ENCODE measurements at regions not wholly inside any gene's neighbourhood (a gene's known extent, or its start where the extent isn't known, plus 50 kb on each side); places are given as distances from the start of the nearest gene placed in this dataset.

DNA sequence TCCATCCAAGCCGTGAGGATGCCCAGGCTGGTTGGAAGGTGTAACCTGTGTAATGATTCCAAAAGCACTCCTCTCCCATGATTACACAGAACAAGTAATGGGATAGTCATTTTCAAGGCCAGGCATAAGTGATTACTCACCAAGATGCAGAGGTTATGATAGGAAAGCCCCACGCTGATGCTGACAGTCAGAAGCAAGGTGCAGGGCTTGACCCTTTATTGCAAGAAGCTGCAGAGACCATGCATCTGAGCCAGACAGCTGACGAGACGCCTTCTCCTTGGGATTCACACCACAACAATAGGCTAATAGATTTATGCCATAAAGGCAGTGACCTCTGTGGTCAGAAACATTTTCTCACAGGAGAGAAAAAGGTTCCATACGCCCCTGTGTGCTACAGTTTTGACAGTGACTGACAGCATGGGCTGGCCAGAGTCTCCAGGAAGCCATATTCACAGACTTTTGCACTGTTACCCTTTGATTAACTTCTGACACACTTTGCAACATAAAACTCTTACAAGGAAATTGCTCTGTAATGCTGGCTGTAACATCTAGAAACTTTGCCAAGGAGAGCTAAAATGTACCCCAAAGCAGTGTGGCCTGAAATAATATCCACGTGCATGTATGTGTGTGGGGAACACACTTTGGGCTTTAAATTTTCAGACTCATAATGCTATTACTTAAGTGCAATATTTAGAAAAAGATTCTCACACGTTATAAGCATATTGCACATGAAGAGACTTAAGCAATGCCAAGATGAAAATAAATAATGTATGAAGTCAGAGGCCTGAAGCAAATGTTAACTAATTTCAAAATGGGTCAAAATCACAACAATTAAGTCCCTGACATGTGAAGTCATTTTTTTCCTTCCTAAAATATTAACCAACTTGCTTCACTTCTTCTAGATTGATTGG is 1079.0 kb upstream of the TENM4 start:
- DNase-seq (ENCODE audit: low read depth in 1 of 2, low spot score in 1 of 2) (no peak), FAIRE-seq (no peak), ATAC-seq (no peak)
- H3K27ac ChIP-seq, result no peak overlapping the region
- no peak for TF ChIP-seq HEYL (CRISPR knock-in tag; IDR thresholded peaks at IDR 0.05)
- no peak for TF ChIP-seq RNF2 (IDR thresholded peaks at IDR 0.05; ENCODE audit: borderline replicate concordance, low read depth)
- no peak for TF ChIP-seq ZC3H11A (IDR thresholded peaks at IDR 0.05)
- no peak for TF ChIP-seq ESRRA (IDR thresholded peaks at IDR 0.05; ENCODE audit: borderline replicate concordance, low read length)
- WGBS (ENCODE audit: missing lambda C conversion rate), result 8% methylated on average over 7 of the region's 7 CpGs
- ChIA-PET CTCF (no interaction called here), POLR2A (no interaction called here)
- no peak overlapping the region for H3K4me2 ChIP-seq
- H3K4me1 ChIP-seq, result no peaks in the 10 kb centered on the region
- H3K9me3 ChIP-seq, result no peaks in the 10 kb centered on the region
- no peak overlapping the region for H3K4me3 ChIP-seq

DNA sequence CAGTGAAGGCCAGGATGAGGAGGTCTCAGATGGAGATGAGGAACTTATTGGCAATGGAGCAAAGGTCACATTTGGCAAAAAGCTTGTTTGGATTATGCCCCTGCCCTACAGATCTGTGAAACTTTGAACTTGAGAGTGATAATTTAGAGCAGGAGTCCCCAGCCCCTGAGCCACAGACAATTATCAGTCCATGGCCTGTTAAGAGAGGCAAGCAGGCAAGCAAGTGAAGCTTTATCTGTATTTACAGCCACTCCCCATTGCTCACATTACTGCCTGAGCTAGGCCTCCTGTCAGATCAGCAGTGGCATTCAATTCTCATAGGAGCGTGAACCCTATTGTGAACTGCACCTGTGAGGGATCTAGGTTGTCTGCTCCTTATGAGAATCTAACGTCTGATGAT is 1076.9 kb upstream of the TENM4 start:
- no peak overlapping the region for H3K4me2 ChIP-seq

DNA sequence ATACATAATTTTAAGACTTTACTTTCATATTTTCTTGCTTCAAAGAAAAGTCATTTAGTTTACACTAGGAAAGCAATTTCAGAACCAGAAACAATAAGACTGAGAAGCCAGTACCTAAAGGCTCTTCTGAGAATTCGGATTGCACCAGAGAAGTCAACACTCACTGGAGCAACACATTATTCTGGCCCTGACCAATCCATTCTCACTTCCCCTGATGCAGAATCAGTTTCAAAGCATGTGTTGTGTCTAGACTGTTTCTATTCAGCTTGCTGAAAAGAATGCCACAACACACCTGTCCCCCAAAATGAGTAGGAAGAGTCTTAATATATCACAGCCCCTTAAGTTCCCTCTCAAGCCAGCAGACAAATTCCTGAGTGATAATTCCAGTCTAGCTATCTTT is 1074.3 kb upstream of the TENM4 start:
- FAIRE-seq (no peak), ATAC-seq (no peak), DNase-seq (ENCODE audit: low read depth in 1 of 2, low spot score in 1 of 2) (no peak)
- no peaks in the 10 kb centered on the region for H3K9me3 ChIP-seq
- ChIA-PET CTCF (no interaction called here), POLR2A (no interaction called here)
- 0% methylated on average over 1 of the region's 1 CpG for WGBS (ENCODE audit: missing lambda C conversion rate)
- no peak overlapping the region for H3K4me2 ChIP-seq
- no peaks in the 10 kb centered on the region for H3K4me1 ChIP-seq
- no peak overlapping the region for H3K4me3 ChIP-seq
- no peak for TF ChIP-seq TFCP2L1 (CRISPR knock-in tag; IDR thresholded peaks at IDR 0.05)
- no peak for TF ChIP-seq ZNF302 (CRISPR knock-in tag; IDR thresholded peaks at IDR 0.05)
- no peak for TF ChIP-seq RARB (CRISPR knock-in tag; IDR thresholded peaks at IDR 0.05)
- TF ChIP-seq EP300 (IDR thresholded peaks at IDR 0.05), result no peak
- TF ChIP-seq SREBF2 (IDR thresholded peaks at IDR 0.05), result no peak
- TF ChIP-seq, protein P1, sequence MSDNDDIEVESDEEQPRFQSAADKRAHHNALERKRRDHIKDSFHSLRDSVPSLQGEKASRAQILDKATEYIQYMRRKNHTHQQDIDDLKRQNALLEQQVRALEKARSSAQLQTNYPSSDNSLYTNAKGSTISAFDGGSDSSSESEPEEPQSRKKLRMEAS (IDR thresholded peaks at IDR 0.05), result no peak
- no peak for TF ChIP-seq JUN (IDR thresholded peaks at IDR 0.05)
- TF ChIP-seq JUNB (IDR thresholded peaks at IDR 0.05), result no peak
- no peak overlapping the region for H3K27ac ChIP-seq

More for the DNA sequence above, 1076.9 kb upstream of the TENM4 start:
- no peak overlapping the region for H3K27ac ChIP-seq
- TF ChIP-seq TP53 (CRISPR knock-in tag; IDR thresholded peaks at IDR 0.05), result no peak
- TF ChIP-seq ZSCAN20 (CRISPR knock-in tag; IDR thresholded peaks at IDR 0.05), result no peak
- TF ChIP-seq EHF (CRISPR knock-in tag; IDR thresholded peaks at IDR 0.05), result no peak
- TF ChIP-seq ESRRA (IDR thresholded peaks at IDR 0.05; ENCODE audit: borderline replicate concordance, low read length), result no peak
- TF ChIP-seq, protein P1 (IDR thresholded peaks at IDR 0.05), result no peak
- TF ChIP-seq HEYL (CRISPR knock-in tag; IDR thresholded peaks at IDR 0.05), result no peak
- no peak for TF ChIP-seq TFCP2L1 (CRISPR knock-in tag; IDR thresholded peaks at IDR 0.05)
- H3K9me3 ChIP-seq, result no peaks in the 10 kb centered on the region
- H3K4me1 ChIP-seq, result no peaks in the 10 kb centered on the region
- CTCF ChIA-PET, result no interaction called here
- 24% methylated on average over 2 of the region's 2 CpGs for WGBS (ENCODE audit: missing lambda C conversion rate)
- DNase-seq (ENCODE audit: low read depth in 1 of 2, low spot score in 1 of 2) (no peak), FAIRE-seq (no peak), ATAC-seq (no peak)
- H3K4me3 ChIP-seq, result no peak overlapping the region
- POLR2A ChIA-PET, result no interaction called here

DNA sequence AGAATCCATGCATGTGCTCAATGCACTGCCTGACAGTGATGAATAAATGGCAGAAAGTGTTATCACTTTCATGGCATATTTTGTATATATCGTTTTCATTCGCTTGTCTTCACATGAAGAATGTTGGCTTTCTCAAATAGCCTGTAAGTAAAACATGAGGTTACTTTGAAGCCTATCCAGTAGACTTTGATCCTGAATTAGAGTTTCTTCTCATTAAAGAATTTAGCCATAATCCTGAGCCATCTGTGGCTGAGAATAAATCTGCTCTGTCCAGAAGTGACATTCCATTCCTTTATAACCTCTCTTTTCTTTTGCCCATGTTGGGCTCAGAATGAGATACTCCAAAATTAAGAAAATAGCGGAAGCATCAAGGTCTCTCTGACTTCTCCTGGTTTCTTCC is 1071.7 kb upstream of the TENM4 start:
- WGBS (ENCODE audit: missing lambda C conversion rate), result 6% methylated on average over 3 of the region's 3 CpGs
- ChIA-PET CTCF (no interaction called here), POLR2A (no interaction called here)
- Histone ChIP-seq H3K9me3 (no peaks in the 10 kb centered on the region), H3K27ac (no peak overlapping the region), H3K4me1 (no peaks in the 10 kb centered on the region), H3K4me3 (no peak overlapping the region), H3K4me2 (no peak overlapping the region)
- DNase-seq (ENCODE audit: low read depth in 1 of 2, low spot score in 1 of 2) (no peak), FAIRE-seq (no peak), ATAC-seq (no peak)
- TF ChIP-seq NR3C1 (IDR thresholded peaks at IDR 0.05) (no peak), TP53 (CRISPR knock-in tag; IDR thresholded peaks at IDR 0.05) (no peak), PHF8 (IDR thresholded peaks at IDR 0.05; ENCODE audit: borderline replicate concordance, low read depth) (no peak), EP300 (IDR thresholded peaks at IDR 0.05) (no peak), CBX8 (IDR thresholded peaks at IDR 0.05) (no peak), RAD21 (conservative IDR thresholded peaks at IDR 0.05 in 1 of 2, IDR thresholded peaks at IDR 0.05 in 1 of 2) (no peak), ESRRA (IDR thresholded peaks at IDR 0.05; ENCODE audit: borderline replicate concordance, low read length) (no peak), RFX5 (IDR thresholded peaks at IDR 0.05) (no peak), SMC3 (IDR thresholded peaks at IDR 0.05) (no peak), FOXS1 (CRISPR knock-in tag; IDR thresholded peaks at IDR 0.05) (no peak), HOXA7 (CRISPR knock-in tag; IDR thresholded peaks at IDR 0.05) (no peak), FOSB (CRISPR knock-in tag; IDR thresholded peaks at IDR 0.05) (no peak), JUN (IDR thresholded peaks at IDR 0.05) (no peak)
- TF ChIP-seq, protein P2, sequence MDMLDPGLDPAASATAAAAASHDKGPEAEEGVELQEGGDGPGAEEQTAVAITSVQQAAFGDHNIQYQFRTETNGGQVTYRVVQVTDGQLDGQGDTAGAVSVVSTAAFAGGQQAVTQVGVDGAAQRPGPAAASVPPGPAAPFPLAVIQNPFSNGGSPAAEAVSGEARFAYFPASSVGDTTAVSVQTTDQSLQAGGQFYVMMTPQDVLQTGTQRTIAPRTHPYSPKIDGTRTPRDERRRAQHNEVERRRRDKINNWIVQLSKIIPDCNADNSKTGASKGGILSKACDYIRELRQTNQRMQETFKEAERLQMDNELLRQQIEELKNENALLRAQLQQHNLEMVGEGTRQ (IDR thresholded peaks at IDR 0.05), result no peak
